GM12872 (cell line): ENCODE measurements at regions not wholly inside any gene's neighbourhood (a gene's known extent, or its start where the extent isn't known, plus 50 kb on each side); places are given as distances from the start of the nearest gene placed in this dataset.

Source experiments
- TF ChIP-seq, protein P1 (sequence below): IDR thresholded peaks from 3 replicates; pipeline ENCODE4 v1.5.1; 2011; ENCODE audit warnings: low read depth, mild to moderate bottlenecking, low read length, moderate library complexity; ENCODE audit not compliant: insufficient read depth

- TF ChIP-seq, protein P1, sequence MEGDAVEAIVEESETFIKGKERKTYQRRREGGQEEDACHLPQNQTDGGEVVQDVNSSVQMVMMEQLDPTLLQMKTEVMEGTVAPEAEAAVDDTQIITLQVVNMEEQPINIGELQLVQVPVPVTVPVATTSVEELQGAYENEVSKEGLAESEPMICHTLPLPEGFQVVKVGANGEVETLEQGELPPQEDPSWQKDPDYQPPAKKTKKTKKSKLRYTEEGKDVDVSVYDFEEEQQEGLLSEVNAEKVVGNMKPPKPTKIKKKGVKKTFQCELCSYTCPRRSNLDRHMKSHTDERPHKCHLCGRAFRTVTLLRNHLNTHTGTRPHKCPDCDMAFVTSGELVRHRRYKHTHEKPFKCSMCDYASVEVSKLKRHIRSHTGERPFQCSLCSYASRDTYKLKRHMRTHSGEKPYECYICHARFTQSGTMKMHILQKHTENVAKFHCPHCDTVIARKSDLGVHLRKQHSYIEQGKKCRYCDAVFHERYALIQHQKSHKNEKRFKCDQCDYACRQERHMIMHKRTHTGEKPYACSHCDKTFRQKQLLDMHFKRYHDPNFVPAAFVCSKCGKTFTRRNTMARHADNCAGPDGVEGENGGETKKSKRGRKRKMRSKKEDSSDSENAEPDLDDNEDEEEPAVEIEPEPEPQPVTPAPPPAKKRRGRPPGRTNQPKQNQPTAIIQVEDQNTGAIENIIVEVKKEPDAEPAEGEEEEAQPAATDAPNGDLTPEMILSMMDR = no peak
Measured at GRCh38 chr5:4197151-4197550, 601.5 kb downstream of the IRX1 start.

DNA sequence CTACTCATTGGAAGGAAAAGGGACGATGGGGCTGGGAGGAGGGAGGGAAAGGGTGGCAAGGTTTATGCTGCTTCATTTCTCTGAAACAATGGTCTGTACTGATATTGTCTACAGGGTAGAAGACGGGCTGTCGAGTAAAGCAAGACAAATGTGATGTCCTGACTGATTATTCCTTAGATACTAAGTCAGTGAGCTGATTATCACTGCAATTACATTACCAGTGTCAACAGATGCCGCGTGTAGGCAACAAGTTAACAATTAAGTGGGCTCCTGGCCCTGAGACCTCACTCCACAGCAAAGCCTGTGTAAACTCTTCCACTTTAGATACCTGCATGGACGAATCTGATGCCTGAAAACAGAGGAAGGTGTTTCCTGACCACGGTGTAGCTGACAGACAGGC lies 602.8 kb downstream of the IRX1 start:
- TF ChIP-seq, protein P1 = no peak

DNA sequence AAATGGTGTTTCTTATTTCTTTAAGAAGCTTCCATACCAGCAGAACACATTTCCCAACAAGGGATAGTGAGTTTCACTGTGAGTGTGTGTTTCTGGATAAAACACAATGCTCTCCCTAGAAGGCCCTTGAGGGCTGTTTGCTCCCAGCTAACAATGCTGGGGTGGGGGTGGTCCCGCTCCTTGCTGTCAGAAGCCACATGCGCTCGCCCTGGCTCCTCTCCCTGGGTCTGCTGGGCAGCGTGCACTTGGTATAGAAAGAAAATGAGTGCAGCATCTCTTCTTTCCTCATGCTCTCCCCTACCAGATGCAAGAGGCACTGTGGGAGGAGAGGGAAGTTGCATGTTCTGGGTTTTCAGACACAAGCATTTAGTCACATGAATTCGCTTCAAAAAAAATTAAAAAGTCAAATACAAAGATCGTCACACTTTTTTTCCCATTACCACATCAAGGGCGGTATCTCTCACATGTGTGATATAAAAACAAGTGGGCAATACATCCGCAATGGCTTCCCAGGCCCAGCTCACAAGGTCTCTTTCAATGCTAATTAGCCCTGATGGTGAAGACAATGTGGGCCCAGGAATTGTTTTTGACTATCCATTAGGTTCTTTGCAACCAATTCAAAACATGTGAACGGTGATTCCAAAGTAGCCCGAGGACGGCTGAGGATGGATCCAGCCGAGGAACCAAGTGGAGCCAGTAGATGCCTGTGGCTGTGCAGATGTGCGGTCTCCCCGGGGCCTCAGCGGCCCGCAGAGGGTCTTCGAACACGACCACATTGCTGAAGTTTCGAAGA lies 603.6 kb downstream of the IRX1 start:
- TF ChIP-seq, protein P1 = no peak

GRCh38 chr5:4203146-4203545 lies 607.5 kb downstream of the IRX1 start:
- TF ChIP-seq, protein P1 = no peak

DNA sequence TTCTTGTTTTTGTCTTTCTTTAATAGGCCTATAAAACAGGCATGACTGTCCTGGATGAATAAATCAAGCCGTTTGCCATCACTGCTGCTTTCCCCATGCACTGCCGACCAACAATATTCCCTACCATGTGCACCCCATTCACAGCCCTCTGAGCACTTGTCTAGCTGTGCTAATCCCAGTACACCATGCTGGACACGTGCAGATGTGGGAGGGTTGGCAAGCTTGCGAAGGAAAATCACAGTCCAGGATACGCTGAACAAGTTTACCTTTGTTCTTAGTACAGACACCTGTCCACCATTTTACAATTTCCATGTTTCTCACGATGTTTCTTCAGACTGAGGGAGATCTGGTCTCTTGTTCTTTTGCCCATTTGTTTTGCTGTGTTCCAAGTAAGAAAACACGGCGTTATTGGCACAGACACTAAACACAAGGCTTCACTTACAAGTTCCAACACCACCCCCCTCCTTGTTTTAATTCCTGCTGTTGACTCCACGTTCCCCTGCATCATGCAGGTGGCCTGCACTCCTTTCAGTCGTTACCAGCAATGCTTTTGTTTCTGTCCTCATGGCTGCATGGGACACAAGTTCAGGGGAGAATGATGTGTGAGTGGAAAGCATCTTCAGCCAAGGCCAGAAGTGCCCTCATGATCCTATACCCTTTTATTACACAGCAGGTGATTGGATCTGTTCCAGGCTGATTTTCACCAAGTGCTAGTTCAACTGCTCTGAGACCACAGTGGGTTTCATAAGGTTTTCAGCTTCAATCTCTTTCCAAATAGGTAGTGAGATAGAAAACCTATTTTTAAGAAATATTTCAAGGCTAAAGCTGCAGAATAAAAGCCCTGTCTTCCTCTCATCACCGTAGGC lies 608.9 kb downstream of the IRX1 start:
- TF ChIP-seq, protein P1 = no peak

DNA sequence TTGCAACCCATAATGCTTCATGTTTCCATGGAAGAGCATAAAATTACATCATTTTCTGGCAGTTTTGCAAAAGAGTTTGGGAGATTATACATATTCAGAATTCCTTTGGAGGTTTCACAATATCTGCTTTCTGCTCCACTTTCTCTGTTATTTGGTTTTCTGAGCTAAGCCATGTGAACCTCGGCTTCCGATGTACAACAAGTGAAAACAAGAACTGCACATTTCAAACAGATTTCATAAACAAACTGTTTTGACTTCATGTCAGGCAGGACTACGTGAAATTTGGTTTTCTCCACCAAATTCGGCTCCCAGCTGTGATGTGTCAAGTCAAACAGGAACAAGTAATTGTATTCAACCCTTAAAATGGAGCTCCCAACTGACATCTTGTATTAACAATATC lies 609.8 kb downstream of the IRX1 start:
- TF ChIP-seq, protein P1 = no peak

DNA sequence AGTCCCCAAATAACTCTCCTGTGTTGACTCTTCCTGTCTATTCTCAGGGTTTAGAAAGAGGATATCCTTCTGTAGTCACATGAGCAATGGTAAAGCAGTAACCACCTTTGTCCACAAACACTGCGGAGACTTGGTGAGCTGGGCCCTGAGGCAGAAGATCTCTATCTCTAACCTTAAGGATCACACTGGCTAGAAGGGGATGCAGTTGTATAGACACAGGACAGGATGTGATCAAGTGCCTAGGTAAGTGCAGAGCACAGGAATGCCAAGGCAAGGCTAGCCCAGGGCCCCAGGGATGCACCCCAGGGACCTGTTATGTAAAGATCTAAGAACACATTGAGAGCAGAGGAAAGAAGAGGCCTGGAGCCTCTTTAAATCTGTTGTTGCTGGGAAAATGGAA lies 610.5 kb downstream of the IRX1 start:
- TF ChIP-seq, protein P1 = no peak
